GM19372 (cell line): ENCODE measurements at regions not wholly inside any gene's neighbourhood (a gene's known extent, or its start where the extent isn't known, plus 50 kb on each side); places are given as distances from the start of the nearest gene placed in this dataset.
"Not testable (repeated sequence)": the region's sequence is repeated elsewhere in the genome, so short reads cannot be mapped to it uniquely, and the experiment has no call there.

ENCODE experiments used
- ATAC-seq: cut with Tn5 transposase; IDR thresholded peaks from one replicate; pipeline ENCODE4 v1.9.1; 2021; ENCODE audit warnings: mild to moderate bottlenecking, low read depth, moderate library complexity; ENCODE audit not compliant: unreplicated experiment

GRCh38 chr5:125059255-125060002, 313.0 kb upstream of the ZNF608 start:
- ATAC-seq: no peak

GRCh38 chr5:125061726-125062125, 315.3 kb upstream of the ZNF608 start:
- ATAC-seq: no peak

- ATAC-seq: no peak
These were observed 318.4 kb upstream of the ZNF608 start for GRCh38 chr5:125064621-125065438.

GRCh38 chr5:125065741-125066140, 319.3 kb upstream of the ZNF608 start:
- no peak for ATAC-seq

GRCh38 chr5:125070961-125071360, 324.5 kb upstream of the ZNF608 start:
- no peak for ATAC-seq

- ATAC-seq: no peak
These were observed 326.7 kb upstream of the ZNF608 start for GRCh38 chr5:125073090-125073489.

GRCh38 chr5:125075567-125075966, 329.1 kb upstream of the ZNF608 start:
- ATAC-seq: no peak

- not testable (repeated sequence) for ATAC-seq
These were observed 332.6 kb upstream of the ZNF608 start for GRCh38 chr5:125079028-125079427.

- ATAC-seq: no peak
These were observed 334.7 kb upstream of the ZNF608 start for GRCh38 chr5:125081101-125081500.

GRCh38 chr5:125083981-125084380, 337.5 kb upstream of the ZNF608 start:
- ATAC-seq: no peak

- no peak for ATAC-seq
These were observed 339.5 kb upstream of the ZNF608 start for GRCh38 chr5:125085797-125086505.

GRCh38 chr5:125088522-125089105, 342.2 kb upstream of the ZNF608 start:
- no peak for ATAC-seq

- not testable (repeated sequence) for ATAC-seq
These were observed 345.7 kb upstream of the ZNF608 start for GRCh38 chr5:125092138-125092537.

GRCh38 chr5:125093776-125094175, 347.3 kb upstream of the ZNF608 start:
- ATAC-seq: no peak

GRCh38 chr5:125100342-125100741, 353.9 kb upstream of the ZNF608 start:
- ATAC-seq: no peak

GRCh38 chr5:125100951-125101350, 354.5 kb upstream of the ZNF608 start:
- ATAC-seq: no peak

GRCh38 chr5:125103459-125103858, 357.0 kb upstream of the ZNF608 start:
- no peak for ATAC-seq

- no peak for ATAC-seq
These were observed 359.8 kb upstream of the ZNF608 start for GRCh38 chr5:125106271-125106670.

- ATAC-seq: no peak
These were observed 360.4 kb upstream of the ZNF608 start for GRCh38 chr5:125106881-125107280.

- ATAC-seq: no peak
These were observed 362.9 kb upstream of the ZNF608 start for GRCh38 chr5:125109293-125109692.

GRCh38 chr5:125109816-125110215, 363.4 kb upstream of the ZNF608 start:
- no peak for ATAC-seq
